SK-N-SH treated with all-trans-retinoic acid at 6 μM for 48 hours (cell line): ENCODE measurements at regions not wholly inside any gene's neighbourhood (a gene's known extent, or its start where the extent isn't known, plus 50 kb on each side); places are given as distances from the start of the nearest gene placed in this dataset.

Experiments used
- ATAC-seq: fragments of 200-7000 bp; cut with Tn5 transposase; 3 replicates; pipeline ENCODE4 v1.9.1; 2020; ENCODE audit warnings: mild to moderate bottlenecking, moderate library complexity
- ARNTL ChIP-seq: fragments of 450-650 bp; formaldehyde crosslinking; IDR thresholded peaks from 2 replicates; pipeline ENCODE4 v1.5.0; 2020; ENCODE audit warnings: low read depth, mild to moderate bottlenecking, moderate library complexity, borderline replicate concordance
- BACH2 ChIP-seq: fragments of 250-450 bp; sonication (Bioruptor Pico); IDR thresholded peaks from 2 replicates; pipeline ENCODE4 v1.9.0; 2021; ENCODE audit warnings: mild to moderate bottlenecking, borderline replicate concordance
- CREB5 ChIP-seq: fragments of 250-450 bp; sonication (Bioruptor Pico); IDR thresholded peaks from 2 replicates; pipeline ENCODE4 v1.5.1; 2020; ENCODE audit warnings: low read depth, mild to moderate bottlenecking, moderate library complexity
- CSDC2 ChIP-seq: fragments of 250-450 bp; sonication (Bioruptor Pico); IDR thresholded peaks from 2 replicates; pipeline ENCODE4 v1.5.0; 2020; ENCODE audit warnings: mild to moderate bottlenecking, moderate library complexity
- ESRRG ChIP-seq: fragments of 250-450 bp; sonication (Bioruptor Pico); IDR thresholded peaks from 2 replicates; pipeline ENCODE4 v1.6.1; 2021; ENCODE audit warnings: mild to moderate bottlenecking
- ISL1 ChIP-seq: fragments of 250-450 bp; sonication (Bioruptor Pico); IDR thresholded peaks from 2 replicates; pipeline ENCODE4 v2.1.2; 2022; ENCODE audit warnings: mild to moderate bottlenecking, moderate library complexity
- OSR1 ChIP-seq: fragments of 250-450 bp; sonication (Bioruptor Pico); IDR thresholded peaks from 2 replicates; pipeline ENCODE4 v1.8.0; 2022; ENCODE audit warnings: moderate library complexity, mild to moderate bottlenecking, inconsistent platforms
- POU6F1 ChIP-seq: fragments of 250-450 bp; sonication (Bioruptor Pico); IDR thresholded peaks from 2 replicates; pipeline ENCODE4 v1.8.0; 2021; ENCODE audit warnings: low read depth, mild to moderate bottlenecking, moderate library complexity, borderline replicate concordance
- PPARA ChIP-seq: fragments of 250-450 bp; sonication (Bioruptor Pico); IDR thresholded peaks from 2 replicates; pipeline ENCODE4 v1.5.0; 2020; ENCODE audit warnings: mild to moderate bottlenecking, borderline replicate concordance
- RARB ChIP-seq: fragments of 250-450 bp; sonication (Bioruptor Pico); IDR thresholded peaks from 2 replicates; pipeline ENCODE4 v1.8.0; 2021; ENCODE audit warnings: mild to moderate bottlenecking, moderate library complexity
- SNAI2 ChIP-seq: fragments of 250-450 bp; sonication (Bioruptor Pico); IDR thresholded peaks from 2 replicates; pipeline ENCODE4 v1.5.0; 2020; ENCODE audit warnings: mild to moderate bottlenecking, moderate library complexity
- TCF4 ChIP-seq: fragments of 250-450 bp; sonication (Bioruptor Pico); IDR thresholded peaks from 2 replicates; pipeline ENCODE4 v1.8.0; 2021; ENCODE audit warnings: mild to moderate bottlenecking, moderate library complexity, borderline replicate concordance
- TOX ChIP-seq: fragments of 250-450 bp; sonication (Bioruptor Pico); IDR thresholded peaks from 2 replicates; pipeline ENCODE4 v1.8.0; 2021; ENCODE audit warnings: mild to moderate bottlenecking, moderate library complexity, borderline replicate concordance
- ZC3H10 ChIP-seq: fragments of 250-450 bp; sonication (Bioruptor Pico); IDR thresholded peaks from 2 replicates; pipeline ENCODE4 v1.5.1; 2021; ENCODE audit warnings: mild to moderate bottlenecking, moderate library complexity
- ZFP3 ChIP-seq: fragments of 250-450 bp; sonication (Bioruptor Pico); IDR thresholded peaks from 2 replicates; pipeline ENCODE4 v1.5.0; 2020; ENCODE audit warnings: mild to moderate bottlenecking, moderate library complexity
- ZFP30 ChIP-seq: fragments of 450-650 bp; formaldehyde crosslinking; IDR thresholded peaks from 2 replicates; pipeline ENCODE4 v1.5.0; 2022; ENCODE audit warnings: mild to moderate bottlenecking, moderate library complexity
- ZNF565 ChIP-seq: fragments of 450-650 bp; formaldehyde crosslinking; conservative IDR thresholded peaks from 2 replicates; pipeline ENCODE4 v1.5.0; 2020; ENCODE audit warnings: low read depth, mild to moderate bottlenecking, moderate library complexity
- ZNF70 ChIP-seq: fragments of 450-650 bp; formaldehyde crosslinking; IDR thresholded peaks from 2 replicates; pipeline ENCODE4 v1.5.0; 2020; ENCODE audit warnings: mild to moderate bottlenecking, moderate library complexity
- ZNF8 ChIP-seq: fragments of 450-650 bp; formaldehyde crosslinking; IDR thresholded peaks from 2 replicates; pipeline ENCODE4 v1.5.0; 2020; ENCODE audit warnings: mild to moderate bottlenecking, moderate library complexity
- TF ChIP-seq, protein P1 (sequence below): fragments of 250-450 bp; sonication (Bioruptor Pico); IDR thresholded peaks from 2 replicates; pipeline ENCODE4 v1.8.0; 2020; ENCODE audit warnings: mild to moderate bottlenecking, moderate library complexity, borderline replicate concordance
- TF ChIP-seq, protein P2 (sequence below): fragments of 250-450 bp; sonication (Bioruptor Pico); IDR thresholded peaks from 2 replicates; pipeline ENCODE4 v1.5.0; 2020; ENCODE audit warnings: mild to moderate bottlenecking, moderate library complexity

GRCh38 chr6:27096834-27097511 lies 150.5 kb upstream of the PRSS16 start:
- no peak for TF ChIP-seq CSDC2 (CRISPR knock-in tag)
- no peak for TF ChIP-seq POU6F1 (CRISPR knock-in tag)
- TF ChIP-seq ZNF565 (CRISPR knock-in tag): no peak
- TF ChIP-seq, protein P1, sequence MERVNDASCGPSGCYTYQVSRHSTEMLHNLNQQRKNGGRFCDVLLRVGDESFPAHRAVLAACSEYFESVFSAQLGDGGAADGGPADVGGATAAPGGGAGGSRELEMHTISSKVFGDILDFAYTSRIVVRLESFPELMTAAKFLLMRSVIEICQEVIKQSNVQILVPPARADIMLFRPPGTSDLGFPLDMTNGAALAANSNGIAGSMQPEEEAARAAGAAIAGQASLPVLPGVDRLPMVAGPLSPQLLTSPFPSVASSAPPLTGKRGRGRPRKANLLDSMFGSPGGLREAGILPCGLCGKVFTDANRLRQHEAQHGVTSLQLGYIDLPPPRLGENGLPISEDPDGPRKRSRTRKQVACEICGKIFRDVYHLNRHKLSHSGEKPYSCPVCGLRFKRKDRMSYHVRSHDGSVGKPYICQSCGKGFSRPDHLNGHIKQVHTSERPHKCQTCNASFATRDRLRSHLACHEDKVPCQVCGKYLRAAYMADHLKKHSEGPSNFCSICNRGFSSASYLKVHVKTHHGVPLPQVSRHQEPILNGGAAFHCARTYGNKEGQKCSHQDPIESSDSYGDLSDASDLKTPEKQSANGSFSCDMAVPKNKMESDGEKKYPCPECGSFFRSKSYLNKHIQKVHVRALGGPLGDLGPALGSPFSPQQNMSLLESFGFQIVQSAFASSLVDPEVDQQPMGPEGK (CRISPR knock-in tag): no peak
- TF ChIP-seq RARB: no peak
- TF ChIP-seq CREB5 (CRISPR knock-in tag): no peak
- no peak for TF ChIP-seq ZFP30
- TF ChIP-seq ZC3H10 (CRISPR knock-in tag): no peak
- no peak for TF ChIP-seq ARNTL (CRISPR knock-in tag)
- TF ChIP-seq, protein P2, sequence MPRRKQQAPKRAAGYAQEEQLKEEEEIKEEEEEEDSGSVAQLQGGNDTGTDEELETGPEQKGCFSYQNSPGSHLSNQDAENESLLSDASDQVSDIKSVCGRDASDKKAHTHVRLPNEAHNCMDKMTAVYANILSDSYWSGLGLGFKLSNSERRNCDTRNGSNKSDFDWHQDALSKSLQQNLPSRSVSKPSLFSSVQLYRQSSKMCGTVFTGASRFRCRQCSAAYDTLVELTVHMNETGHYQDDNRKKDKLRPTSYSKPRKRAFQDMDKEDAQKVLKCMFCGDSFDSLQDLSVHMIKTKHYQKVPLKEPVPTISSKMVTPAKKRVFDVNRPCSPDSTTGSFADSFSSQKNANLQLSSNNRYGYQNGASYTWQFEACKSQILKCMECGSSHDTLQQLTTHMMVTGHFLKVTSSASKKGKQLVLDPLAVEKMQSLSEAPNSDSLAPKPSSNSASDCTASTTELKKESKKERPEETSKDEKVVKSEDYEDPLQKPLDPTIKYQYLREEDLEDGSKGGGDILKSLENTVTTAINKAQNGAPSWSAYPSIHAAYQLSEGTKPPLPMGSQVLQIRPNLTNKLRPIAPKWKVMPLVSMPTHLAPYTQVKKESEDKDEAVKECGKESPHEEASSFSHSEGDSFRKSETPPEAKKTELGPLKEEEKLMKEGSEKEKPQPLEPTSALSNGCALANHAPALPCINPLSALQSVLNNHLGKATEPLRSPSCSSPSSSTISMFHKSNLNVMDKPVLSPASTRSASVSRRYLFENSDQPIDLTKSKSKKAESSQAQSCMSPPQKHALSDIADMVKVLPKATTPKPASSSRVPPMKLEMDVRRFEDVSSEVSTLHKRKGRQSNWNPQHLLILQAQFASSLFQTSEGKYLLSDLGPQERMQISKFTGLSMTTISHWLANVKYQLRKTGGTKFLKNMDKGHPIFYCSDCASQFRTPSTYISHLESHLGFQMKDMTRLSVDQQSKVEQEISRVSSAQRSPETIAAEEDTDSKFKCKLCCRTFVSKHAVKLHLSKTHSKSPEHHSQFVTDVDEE (CRISPR knock-in tag): no peak
- no peak for TF ChIP-seq BACH2 (CRISPR knock-in tag)
- no peak for TF ChIP-seq TOX
- no peak for TF ChIP-seq SNAI2 (CRISPR knock-in tag)
- no peak for TF ChIP-seq PPARA (CRISPR knock-in tag)
- TF ChIP-seq ZNF70: no peak
- TF ChIP-seq OSR1 (CRISPR knock-in tag): no peak
- no peak for TF ChIP-seq TCF4 (CRISPR knock-in tag)
- ATAC-seq: peak; percentile 63

DNA sequence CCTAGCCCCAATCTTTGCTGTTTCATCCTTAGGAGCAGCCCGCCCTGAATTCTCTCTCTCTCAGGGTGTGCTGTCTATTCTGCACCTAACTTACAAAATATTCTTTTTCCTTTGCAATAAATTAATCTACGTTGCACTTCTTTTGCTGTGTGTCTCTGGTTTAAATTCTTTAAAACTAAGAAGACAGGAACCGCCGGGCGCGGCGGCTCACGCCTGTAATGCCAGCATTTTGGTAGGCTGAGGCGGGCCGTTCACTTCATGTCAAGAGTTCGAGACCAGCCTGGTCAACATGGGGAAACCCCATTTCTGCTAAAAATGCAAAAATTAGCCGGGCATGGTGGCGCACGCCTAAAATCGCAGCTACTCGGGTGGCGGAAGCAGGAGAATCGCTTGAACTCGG lies 148.5 kb upstream of the PRSS16 start:
- no peak for TF ChIP-seq ZFP3 (CRISPR knock-in tag)
- TF ChIP-seq PPARA (CRISPR knock-in tag): no peak
- no peak for TF ChIP-seq ZNF8 (CRISPR knock-in tag)
- TF ChIP-seq ZC3H10 (CRISPR knock-in tag): no peak
- no peak for TF ChIP-seq RARB
- TF ChIP-seq, protein P1 (CRISPR knock-in tag): no peak
- no peak for TF ChIP-seq TOX
- TF ChIP-seq CSDC2 (CRISPR knock-in tag): no peak
- TF ChIP-seq ESRRG: no peak
- no peak for ATAC-seq

DNA sequence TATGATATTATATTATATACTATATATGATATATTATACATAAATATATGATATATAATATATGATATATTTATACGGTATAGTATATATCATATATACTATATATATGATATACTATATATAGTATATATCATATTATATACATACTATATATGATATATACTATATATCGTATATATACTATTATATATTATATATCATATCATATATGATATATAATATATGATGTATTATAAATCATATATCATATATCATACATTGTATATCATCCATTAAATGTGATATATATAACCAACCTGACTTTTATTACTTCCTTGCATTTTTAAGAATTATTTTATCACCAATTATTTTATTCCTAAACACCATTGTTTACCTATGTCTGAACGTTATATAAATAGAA lies 146.6 kb upstream of the PRSS16 start:
- ATAC-seq: no peak
- TF ChIP-seq ZFP3 (CRISPR knock-in tag): no peak
- no peak for TF ChIP-seq ZNF8 (CRISPR knock-in tag)
- TF ChIP-seq PPARA (CRISPR knock-in tag): no peak
- TF ChIP-seq OSR1 (CRISPR knock-in tag): no peak
- TF ChIP-seq TOX: no peak
- no peak for TF ChIP-seq SNAI2 (CRISPR knock-in tag)
- TF ChIP-seq CSDC2 (CRISPR knock-in tag): no peak
- no peak for TF ChIP-seq ESRRG
- TF ChIP-seq BACH2 (CRISPR knock-in tag): no peak
- TF ChIP-seq POU6F1 (CRISPR knock-in tag): no peak
- no peak for TF ChIP-seq ISL1 (CRISPR knock-in tag)
- no peak for TF ChIP-seq ZC3H10 (CRISPR knock-in tag)
- TF ChIP-seq ZNF70: no peak
